Stomach (tissue), 4 donors: ENCODE measurements at regions not wholly inside any gene's neighbourhood (a gene's known extent, or its start where the extent isn't known, plus 50 kb on each side); places are given as distances from the start of the nearest gene placed in this dataset.

Source experiments
- POLR2A ChIP-seq, 4 donors: fragments of 450-650 bp; IDR thresholded peaks; one replicate each; pipeline ENCODE4 v1.6.1; 2016; ENCODE audit warnings: antibody characterized with exemption in 4 of 4, control low read depth in 2 of 4, mild to moderate bottlenecking in 1 of 4, moderate library complexity in 1 of 4
- TF ChIP-seq, protein P1 (sequence below), 7 experiments: fragments of 450-650 bp in 4 of 7; fragments of 200-600 bp in 3 of 7; sonication (generic) in 3 of 7; IDR thresholded peaks; one replicate each; pipeline ENCODE4 v1.5.1; 2016 to 2019; ENCODE audit warnings: antibody characterized with exemption in 7 of 7, control low read depth in 2 of 7, mild to moderate bottlenecking in 1 of 7

DNA sequence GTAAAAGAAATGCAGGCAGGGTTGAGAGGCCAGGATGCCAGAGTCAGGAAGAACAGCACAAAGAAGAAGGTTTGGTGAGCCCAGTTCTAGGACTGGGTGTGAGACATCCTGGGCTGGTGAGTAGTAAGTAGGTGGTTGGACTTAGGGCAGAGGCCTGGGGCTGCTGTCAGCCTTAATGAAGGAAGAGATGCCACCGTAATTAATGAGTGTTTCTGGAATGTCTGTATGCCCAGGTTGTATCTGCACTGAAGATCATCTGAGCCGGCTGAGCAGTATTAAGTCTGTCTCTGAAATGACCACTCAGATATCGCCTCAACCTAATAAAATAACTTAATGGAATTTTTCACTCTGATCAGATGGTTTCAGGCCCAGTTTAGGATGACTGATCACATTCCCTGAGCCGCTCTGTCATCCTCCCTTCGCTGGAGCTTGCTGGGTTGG lies 532.9 kb upstream of the IL12A start:
- no peak for TF ChIP-seq POLR2A (IDR thresholded peaks at IDR 0.05)
- TF ChIP-seq, protein P1, sequence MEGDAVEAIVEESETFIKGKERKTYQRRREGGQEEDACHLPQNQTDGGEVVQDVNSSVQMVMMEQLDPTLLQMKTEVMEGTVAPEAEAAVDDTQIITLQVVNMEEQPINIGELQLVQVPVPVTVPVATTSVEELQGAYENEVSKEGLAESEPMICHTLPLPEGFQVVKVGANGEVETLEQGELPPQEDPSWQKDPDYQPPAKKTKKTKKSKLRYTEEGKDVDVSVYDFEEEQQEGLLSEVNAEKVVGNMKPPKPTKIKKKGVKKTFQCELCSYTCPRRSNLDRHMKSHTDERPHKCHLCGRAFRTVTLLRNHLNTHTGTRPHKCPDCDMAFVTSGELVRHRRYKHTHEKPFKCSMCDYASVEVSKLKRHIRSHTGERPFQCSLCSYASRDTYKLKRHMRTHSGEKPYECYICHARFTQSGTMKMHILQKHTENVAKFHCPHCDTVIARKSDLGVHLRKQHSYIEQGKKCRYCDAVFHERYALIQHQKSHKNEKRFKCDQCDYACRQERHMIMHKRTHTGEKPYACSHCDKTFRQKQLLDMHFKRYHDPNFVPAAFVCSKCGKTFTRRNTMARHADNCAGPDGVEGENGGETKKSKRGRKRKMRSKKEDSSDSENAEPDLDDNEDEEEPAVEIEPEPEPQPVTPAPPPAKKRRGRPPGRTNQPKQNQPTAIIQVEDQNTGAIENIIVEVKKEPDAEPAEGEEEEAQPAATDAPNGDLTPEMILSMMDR (IDR thresholded peaks at IDR 0.05): no peak
